ENCODE measurements at regions not wholly inside any gene's neighbourhood (a gene's known extent, or its start where the extent isn't known, plus 50 kb on each side); places are given as distances from the start of the nearest gene placed in this dataset.

- DNase-seq (ENCODE audit: low spot score) = no peak
Observed at GRCh38 chr9:119091074-119091473, 278.2 kb downstream of the BRINP1 start.

GRCh38 chr9:119092125-119092524 is 277.1 kb downstream of the BRINP1 start:
- no peak for DNase-seq (ENCODE audit: low spot score)

- DNase-seq (ENCODE audit: low spot score) = no peak
Observed at GRCh38 chr9:119094086-119094485, 275.1 kb downstream of the BRINP1 start.

GRCh38 chr9:119095072-119095471 is 274.2 kb downstream of the BRINP1 start:
- DNase-seq (ENCODE audit: low spot score) = no peak

- no peak for DNase-seq (ENCODE audit: low spot score)
Observed at GRCh38 chr9:119101048-119101447, 268.2 kb downstream of the BRINP1 start.

- no peak for DNase-seq (ENCODE audit: low spot score)
Observed at GRCh38 chr9:119114681-119115080, 254.6 kb downstream of the BRINP1 start.
